GM19372 (cell line): ENCODE measurements at regions not wholly inside any gene's neighbourhood (a gene's known extent, or its start where the extent isn't known, plus 50 kb on each side); places are given as distances from the start of the nearest gene placed in this dataset.
A peak's percentile ranks its signal among the peaks of the same experiment; 100 is the strongest.

Experiments used
- ATAC-seq: cut with Tn5 transposase; IDR thresholded peaks from one replicate; pipeline ENCODE4 v1.9.1; 2021; ENCODE audit warnings: mild to moderate bottlenecking, low read depth, moderate library complexity; ENCODE audit not compliant: unreplicated experiment

GRCh38 chr12:67202678-67203012 lies 66.5 kb upstream of the CAND1 start:
- peak; percentile 70 for ATAC-seq

GRCh38 chr12:67208281-67209067 lies 60.7 kb upstream of the CAND1 start:
- ATAC-seq = no peak

GRCh38 chr12:67211029-67211428 lies 58.1 kb upstream of the CAND1 start:
- ATAC-seq = no peak

- ATAC-seq = no peak
These were observed 57.7 kb upstream of the CAND1 start for GRCh38 chr12:67211494-67211893.

GRCh38 chr12:67217647-67218046 lies 51.5 kb upstream of the CAND1 start:
- no peak for ATAC-seq
